IMR-90 (cell line): ENCODE measurements at regions not wholly inside any gene's neighbourhood (a gene's known extent, or its start where the extent isn't known, plus 50 kb on each side); places are given as distances from the start of the nearest gene placed in this dataset.

Experiments used
- ATAC-seq: fragments of 200-7000 bp; cut with Tn5 transposase; 2 replicates; pipeline ENCODE4 v1.9.1; 2020; ENCODE audit warnings: low read depth, mild to moderate bottlenecking, moderate library complexity
- BruUV-seq: library from RNA; stranded (reverse); fragments of 400-500 nt; replicated peaks from 2 replicates; lab custom pipeline; 2021; lab: Mats Ljungman, UMichigan
- CTCF ChIA-PET: fragments of 300-600 bp; formaldehyde crosslinking; extraction: SDS; loops from one replicate; lab custom pipeline; 2021; ENCODE audit warnings: antibody characterized with exemption; lab: Yijun Ruan, JAX
- POLR2A ChIA-PET: fragments of 300-600 bp; sonication (Branson Sonifier 250); formaldehyde crosslinking; loops from one replicate; lab custom pipeline; 2022; ENCODE audit warnings: antibody characterized with exemption; ENCODE audit not compliant: unreplicated experiment; lab: Charles Lee
- DNase-seq: peaks from one replicate; pipeline ENCODE4 v3.0.0; 2013
- H2AFZ ChIP-seq: replicated peaks from 2 replicates; pipeline ENCODE3; 2013; ENCODE audit warnings: low read length, mild to moderate bottlenecking; ENCODE audit not compliant: poor library complexity
- H2AK5ac ChIP-seq: 2 replicates; pipeline ENCODE4 v1.6.1; 2013; ENCODE audit warnings: low read depth, low read length, inconsistent platforms
- H2AK9ac ChIP-seq: replicated peaks from 2 replicates; pipeline ENCODE3; 2013; ENCODE audit warnings: mild to moderate bottlenecking, low read depth, low read length, moderate library complexity; ENCODE audit not compliant: poor library complexity
- H2BK120ac ChIP-seq: 2 replicates; pipeline ENCODE4 v1.6.1; 2013; ENCODE audit warnings: low read depth, low read length, inconsistent platforms
- H2BK15ac ChIP-seq: 3 replicates; pipeline ENCODE4 v1.6.1; 2013; ENCODE audit warnings: low read depth, low read length, inconsistent platforms
- H2BK20ac ChIP-seq: 2 replicates; pipeline ENCODE4 v1.6.1; 2013; ENCODE audit warnings: low read depth, mild to moderate bottlenecking, inconsistent platforms, low read length, moderate library complexity
- H2BK5ac ChIP-seq: 2 replicates; pipeline ENCODE4 v1.6.1; 2013; ENCODE audit warnings: mild to moderate bottlenecking, low read depth, low read length, inconsistent platforms; ENCODE audit not compliant: poor library complexity, severe bottlenecking
- H3K14ac ChIP-seq: replicated peaks from 2 replicates; pipeline ENCODE4 v1.6.1; 2013; ENCODE audit warnings: low read depth, low read length, inconsistent platforms
- H3K18ac ChIP-seq: 2 replicates; pipeline ENCODE4 v1.6.1; 2013; ENCODE audit warnings: low read depth, low read length, control low read depth
- H3K23ac ChIP-seq: 2 replicates; pipeline ENCODE4 v1.6.1; 2013; ENCODE audit warnings: low read depth, low read length, inconsistent platforms
- H3K27ac ChIP-seq: 2 replicates; pipeline ENCODE4 v1.5.1; 2013; ENCODE audit warnings: mild to moderate bottlenecking, control low read depth, low read length; ENCODE audit not compliant: insufficient read depth
- H3K27me3 ChIP-seq: 2 replicates; pipeline ENCODE4 v1.6.1; 2013; ENCODE audit warnings: low read length; ENCODE audit not compliant: control insufficient read depth, insufficient read depth
- H3K36me3 ChIP-seq: 2 replicates; pipeline ENCODE4 v1.6.1; 2013; ENCODE audit warnings: low read length, mixed read lengths; ENCODE audit not compliant: control insufficient read depth, insufficient read depth
- H3K4ac ChIP-seq: 2 replicates; pipeline ENCODE4 v1.6.1; 2013; ENCODE audit warnings: low read depth, low read length, inconsistent platforms
- H3K4me1 ChIP-seq: 2 replicates; pipeline ENCODE4 v1.6.1; 2013; ENCODE audit warnings: low read length, mixed read lengths; ENCODE audit not compliant: control insufficient read depth, insufficient read depth
- H3K4me2 ChIP-seq: 2 replicates; pipeline ENCODE4 v1.6.1; 2013; ENCODE audit warnings: low read depth, mild to moderate bottlenecking, control low read depth, low read length, moderate library complexity
- H3K4me3 ChIP-seq: 2 replicates; pipeline ENCODE4 v1.5.1; 2013; ENCODE audit warnings: low read depth, mild to moderate bottlenecking, control low read depth, low read length, moderate library complexity; ENCODE audit not compliant: insufficient read depth
- H3K56ac ChIP-seq: 2 replicates; pipeline ENCODE4 v1.6.1; 2013; ENCODE audit warnings: low read length, inconsistent platforms; ENCODE audit not compliant: insufficient read depth; ENCODE audit errors: extremely low read depth
- H3K79me1 ChIP-seq, 2 experiments: 2 replicates each; pipeline ENCODE4 v1.6.1; 2013; ENCODE audit warnings: low read length in 2 of 2, inconsistent platforms in 1 of 2, low read depth in 1 of 2
- H3K9ac ChIP-seq: 2 replicates; pipeline ENCODE4 v1.6.1; 2013; ENCODE audit warnings: low read depth, low read length, control low read depth
- H3K9me1 ChIP-seq: 2 replicates; pipeline ENCODE4 v1.6.1; 2013; ENCODE audit warnings: low read length, inconsistent platforms; ENCODE audit not compliant: insufficient read depth
- H3K9me3 ChIP-seq: 2 replicates; pipeline ENCODE4 v1.6.1; 2013; ENCODE audit warnings: low read length; ENCODE audit not compliant: control insufficient read depth, insufficient read depth
- H4K20me1 ChIP-seq: 2 replicates; pipeline ENCODE4 v1.6.1; 2013; ENCODE audit warnings: low read length, inconsistent platforms; ENCODE audit not compliant: insufficient read depth
- H4K5ac ChIP-seq: 2 replicates; pipeline ENCODE4 v1.6.1; 2013; ENCODE audit warnings: mild to moderate bottlenecking, low read depth, low read length, control low read depth
- H4K8ac ChIP-seq, 2 experiments: 2 replicates each; pipeline ENCODE4 v1.6.1; 2013; ENCODE audit warnings: low read depth in 2 of 2, low read length in 2 of 2, control low read depth in 1 of 2, inconsistent platforms in 1 of 2
- H4K91ac ChIP-seq: 2 replicates; pipeline ENCODE4 v1.6.1; 2013; ENCODE audit warnings: low read depth, low read length, inconsistent platforms; ENCODE audit not compliant: insufficient read depth
- ELK1 ChIP-seq: fragments of 150-350 bp; IDR thresholded peaks from 2 replicates; pipeline ENCODE4 v1.6.1; 2016; ENCODE audit warnings: low read depth, mild to moderate bottlenecking, low read length, moderate library complexity, borderline replicate concordance
- MAFK ChIP-seq: IDR thresholded peaks from 2 replicates; pipeline ENCODE4 v1.6.1; 2012; ENCODE audit warnings: low read depth, low read length, improper control_type of control experiment
- MAZ ChIP-seq: IDR thresholded peaks from 2 replicates; pipeline ENCODE4 v1.6.1; 2012; ENCODE audit warnings: low read depth, mild to moderate bottlenecking, low read length, improper control_type of control experiment, moderate library complexity, borderline replicate concordance
- NFE2L2 ChIP-seq: fragments of 150-350 bp; IDR thresholded peaks from 2 replicates; pipeline ENCODE4 v1.6.1; 2016; ENCODE audit warnings: low read depth, mild to moderate bottlenecking, low read length
- RCOR1 ChIP-seq: IDR thresholded peaks from 2 replicates; pipeline ENCODE4 v1.6.1; 2012; ENCODE audit warnings: mild to moderate bottlenecking, low read length, improper control_type of control experiment; ENCODE audit not compliant: insufficient replicate concordance
- WGBS, 2 experiments: methylation state at CpG; one replicate each; pipeline versions ENCODE4 v1.1.5 to v1.1.7; 2013; ENCODE audit warnings: missing lambda C conversion rate in 2 of 2; ENCODE audit not compliant: insufficient read length in 1 of 2; ENCODE audit errors: extremely low coverage in 2 of 2; 5-methylcytosine and 5-hydroxymethylcytosine counted together
- dilution Hi-C: fragments of 300-500 bp; cut with HindIII; formaldehyde crosslinking; loops from one replicate; pipeline ENCODE4 v1.14.3; 2018; ENCODE audit warnings: low sequenced_read_pairs; ENCODE audit not compliant: unreplicated experiment
- in situ Hi-C: fragments of 300-500 bp; cut with MboI; formaldehyde crosslinking; loops from 3 replicates; pipeline ENCODE4 v1.14.3; 2019; ENCODE audit warnings: low sequenced_read_pairs, inconsistent platforms, mixed read lengths
- intact Hi-C: fragments of 100-400 bp; cut with micrococcal nuclease; formaldehyde crosslinking; loops from 2 replicates; pipeline ENCODE4 v1.10.0; 2022
- TF ChIP-seq, protein P1 (sequence below): fragments of 150-350 bp; IDR thresholded peaks from 2 replicates; pipeline ENCODE4 v1.6.1; 2017; ENCODE audit warnings: mild to moderate bottlenecking, antibody characterized with exemption, low read length, low read depth

DNA sequence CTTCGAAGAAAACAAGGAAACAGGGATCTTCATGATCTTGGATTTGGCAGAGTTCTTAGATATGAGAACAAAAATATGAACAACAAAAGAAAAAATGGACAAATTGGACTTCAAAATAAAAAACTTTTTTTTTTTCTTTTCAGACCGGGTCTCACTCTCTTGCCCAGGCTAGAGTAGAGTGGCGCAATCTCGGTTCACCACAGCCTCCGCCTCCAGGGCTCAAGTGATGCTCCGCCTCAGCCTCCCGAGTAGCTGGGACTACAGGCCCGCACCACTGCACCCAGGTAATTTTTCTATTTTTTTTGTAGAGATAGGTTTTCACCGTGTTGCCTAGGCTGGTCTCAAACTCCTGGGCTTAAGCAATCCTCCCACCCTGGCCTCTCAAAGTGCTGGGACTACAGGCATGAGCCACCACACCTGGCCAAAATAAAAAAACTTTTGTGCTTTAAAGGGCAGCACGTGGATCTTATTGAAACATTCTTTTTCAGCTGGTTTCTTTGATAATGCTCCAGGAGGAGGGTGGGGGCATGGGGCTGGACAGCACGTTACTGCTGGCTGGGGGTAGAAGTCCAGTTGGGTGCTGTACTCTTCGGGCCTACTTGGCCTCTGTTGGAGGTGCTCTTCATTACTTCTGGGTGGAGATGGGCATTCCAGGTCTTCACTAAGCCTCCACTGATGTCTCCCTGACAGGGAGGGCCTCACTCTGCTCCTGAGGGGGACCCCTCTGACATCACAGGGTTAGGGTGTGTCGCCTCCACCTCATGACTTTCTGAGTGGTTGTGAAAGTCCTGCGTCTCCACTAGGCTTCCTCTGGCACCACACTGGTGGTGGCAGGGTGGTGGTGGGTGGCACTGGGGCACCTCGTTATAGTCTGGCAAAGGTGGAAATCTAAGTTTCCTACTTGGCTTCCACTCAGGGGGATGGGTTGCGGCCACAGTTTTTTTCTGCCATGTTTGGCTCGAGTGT is 150.5 kb upstream of the XPO1 start:
- Histone ChIP-seq H3K9ac (no peak overlapping the region), H3K14ac (no peak overlapping the region), H3K23ac (no peak overlapping the region), H4K91ac (no peak overlapping the region), H3K4me2 (no peak overlapping the region), H2BK20ac (no peak overlapping the region), H2BK120ac (no peak overlapping the region), H2AK9ac (no peak overlapping the region), H2BK5ac (no peak overlapping the region), H2AK5ac (no peak overlapping the region), H3K4me3 (no peak overlapping the region), H4K5ac (no peak overlapping the region), H4K8ac (no peak overlapping the region; a peak in 1 of 4 replicates), H3K4ac (no peak overlapping the region), H3K27me3 (no peaks in the 10 kb centered on the region), H3K9me3 (no peaks in the 10 kb centered on the region), H4K20me1 (no peaks in the 10 kb centered on the region), H3K56ac (no peak overlapping the region), H2AFZ (no peak overlapping the region), H3K36me3 (no peaks in the 10 kb centered on the region), H3K79me1 (no peaks in the 10 kb centered on the region), H3K18ac (no peak overlapping the region), H2BK15ac (no peak overlapping the region), H3K9me1 (no peaks in the 10 kb centered on the region), H3K27ac (no peak overlapping the region), H3K4me1 (no peaks in the 10 kb centered on the region)
- no peak for DNase-seq
- dilution Hi-C loops (no loop called here), intact Hi-C loops (no loop called here), in situ Hi-C loops (no loop called here)
- no TSS peak for BruUV-seq
- ChIA-PET CTCF (interaction anchor here (0.6 kb wide), 1 partner anchor 36 kb away, joined by 3 read pairs; no protein-coding TSS in a partner anchor), POLR2A (no interaction called here)
- TF ChIP-seq RCOR1 (no peak), MAFK (no peak), NFE2L2 (no peak), ELK1 (no peak), MAZ (no peak)
- TF ChIP-seq, protein P1, sequence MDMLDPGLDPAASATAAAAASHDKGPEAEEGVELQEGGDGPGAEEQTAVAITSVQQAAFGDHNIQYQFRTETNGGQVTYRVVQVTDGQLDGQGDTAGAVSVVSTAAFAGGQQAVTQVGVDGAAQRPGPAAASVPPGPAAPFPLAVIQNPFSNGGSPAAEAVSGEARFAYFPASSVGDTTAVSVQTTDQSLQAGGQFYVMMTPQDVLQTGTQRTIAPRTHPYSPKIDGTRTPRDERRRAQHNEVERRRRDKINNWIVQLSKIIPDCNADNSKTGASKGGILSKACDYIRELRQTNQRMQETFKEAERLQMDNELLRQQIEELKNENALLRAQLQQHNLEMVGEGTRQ, result no peak
- 86% methylated on average over 2 of the region's 17 CpGs; no CpG with 5 or more reads in 1 of the 2 experiments for WGBS, 2 experiments
- no peak for ATAC-seq
